AG04450 (cell line): ENCODE measurements at regions not wholly inside any gene's neighbourhood (a gene's known extent, or its start where the extent isn't known, plus 50 kb on each side); places are given as distances from the start of the nearest gene placed in this dataset.

ENCODE experiments used
- CTCF ChIA-PET: fragments of 300-600, 350-600 bp; formaldehyde crosslinking; extraction: SDS; loops from one replicate; lab custom pipeline; 2022; ENCODE audit warnings: antibody characterized with exemption, inconsistent platforms; lab: Charles Lee
- POLR2A ChIA-PET: fragments of 350-600 bp; formaldehyde crosslinking; extraction: SDS; loops from one replicate; lab custom pipeline; 2021; ENCODE audit warnings: antibody characterized with exemption, inconsistent platforms; lab: Yijun Ruan, JAX
- DNase-seq: peaks from one replicate; pipeline ENCODE4 v3.0.0-alpha.2; 2011; ENCODE audit warnings: low read depth, low spot score
- H3K27ac ChIP-seq: one replicate; pipeline ENCODE4 v1.5.1; 2012; ENCODE audit warnings: low read depth, low read length, control low read depth
- H3K27me3 ChIP-seq: one replicate; pipeline ENCODE4 v1.6.0; 2012; ENCODE audit warnings: low read length; ENCODE audit not compliant: control insufficient read depth, insufficient read depth
- H3K4me3 ChIP-seq: 2 replicates; pipeline ENCODE4 v1.5.1; 2011; ENCODE audit warnings: mild to moderate bottlenecking, low read depth, low read length, control low read depth
- H3K9me3 ChIP-seq: 2 replicates; pipeline ENCODE4 v1.5.1; 2012; ENCODE audit warnings: low read length; ENCODE audit not compliant: control insufficient read depth, insufficient read depth
- TF ChIP-seq, protein P1 (sequence below): IDR thresholded peaks from 2 replicates; pipeline ENCODE4 v1.5.1; 2011; ENCODE audit warnings: low read depth, low read length, control low read depth, inconsistent platforms

DNA sequence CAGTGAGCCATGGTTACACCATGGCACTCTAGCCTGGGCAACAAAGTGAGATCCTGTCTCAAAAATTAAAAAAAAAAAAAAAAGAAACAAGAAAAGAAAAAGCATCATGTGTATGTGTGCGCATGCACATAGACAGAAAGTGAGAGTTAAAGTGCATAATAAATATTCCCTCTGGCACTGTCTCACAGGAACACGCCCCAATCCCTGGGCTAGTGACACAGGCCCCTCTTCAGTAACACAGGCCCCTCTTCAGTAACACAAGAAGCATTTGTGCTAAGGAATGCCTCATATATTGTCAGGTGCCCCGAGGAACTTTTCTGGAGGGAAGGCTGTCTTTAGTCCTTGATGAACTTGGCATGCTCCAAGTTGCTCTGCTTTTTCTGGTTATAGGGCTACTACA lies 57.5 kb downstream of the RPL27A start:
- CTCF ChIA-PET: interaction anchor here (0.5 kb wide), 1 partner anchor 17 kb away, joined by 3 read pairs; no protein-coding TSS in a partner anchor
- POLR2A ChIA-PET: interaction anchor here (0.7 kb wide), 1 partner anchor 21 kb away, joined by 4 read pairs; no protein-coding TSS in a partner anchor
- H3K4me3 ChIP-seq: no peak overlapping the region
- H3K27me3 ChIP-seq: no peaks in the 10 kb centered on the region
- no peak overlapping the region for H3K27ac ChIP-seq
- H3K9me3 ChIP-seq: no peaks in the 10 kb centered on the region
- no peak for DNase-seq
- TF ChIP-seq, protein P1, sequence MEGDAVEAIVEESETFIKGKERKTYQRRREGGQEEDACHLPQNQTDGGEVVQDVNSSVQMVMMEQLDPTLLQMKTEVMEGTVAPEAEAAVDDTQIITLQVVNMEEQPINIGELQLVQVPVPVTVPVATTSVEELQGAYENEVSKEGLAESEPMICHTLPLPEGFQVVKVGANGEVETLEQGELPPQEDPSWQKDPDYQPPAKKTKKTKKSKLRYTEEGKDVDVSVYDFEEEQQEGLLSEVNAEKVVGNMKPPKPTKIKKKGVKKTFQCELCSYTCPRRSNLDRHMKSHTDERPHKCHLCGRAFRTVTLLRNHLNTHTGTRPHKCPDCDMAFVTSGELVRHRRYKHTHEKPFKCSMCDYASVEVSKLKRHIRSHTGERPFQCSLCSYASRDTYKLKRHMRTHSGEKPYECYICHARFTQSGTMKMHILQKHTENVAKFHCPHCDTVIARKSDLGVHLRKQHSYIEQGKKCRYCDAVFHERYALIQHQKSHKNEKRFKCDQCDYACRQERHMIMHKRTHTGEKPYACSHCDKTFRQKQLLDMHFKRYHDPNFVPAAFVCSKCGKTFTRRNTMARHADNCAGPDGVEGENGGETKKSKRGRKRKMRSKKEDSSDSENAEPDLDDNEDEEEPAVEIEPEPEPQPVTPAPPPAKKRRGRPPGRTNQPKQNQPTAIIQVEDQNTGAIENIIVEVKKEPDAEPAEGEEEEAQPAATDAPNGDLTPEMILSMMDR: no peak

DNA sequence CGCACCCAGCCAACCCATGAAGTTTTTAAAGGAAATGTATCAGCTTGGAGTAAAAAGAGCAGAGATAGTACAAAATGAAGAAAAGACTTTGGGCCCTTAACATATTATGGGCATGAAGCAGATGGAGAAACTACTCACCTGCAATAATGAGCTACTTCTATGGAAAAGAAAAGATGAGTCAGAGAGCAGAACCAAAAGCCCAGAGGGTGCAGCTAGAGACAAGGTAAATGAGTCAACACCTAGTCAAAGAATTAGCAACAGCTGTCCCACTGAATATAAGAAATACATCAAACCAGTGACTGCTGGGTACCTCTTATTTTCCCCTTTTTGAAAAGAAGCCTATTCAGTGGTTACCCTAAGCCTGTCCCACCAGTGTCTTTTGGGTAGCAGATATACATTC lies 61.8 kb downstream of the RPL27A start:
- Histone ChIP-seq H3K9me3 (no peaks in the 10 kb centered on the region), H3K27me3 (no peaks in the 10 kb centered on the region), H3K27ac (no peak overlapping the region), H3K4me3 (no peak overlapping the region)
- TF ChIP-seq, protein P1: no peak
- ChIA-PET CTCF (no interaction called here), POLR2A (interaction anchor here (0.7 kb wide), 1 partner anchor 166 kb away, joined by 3 read pairs; no protein-coding TSS in a partner anchor)
- no peak for DNase-seq

DNA sequence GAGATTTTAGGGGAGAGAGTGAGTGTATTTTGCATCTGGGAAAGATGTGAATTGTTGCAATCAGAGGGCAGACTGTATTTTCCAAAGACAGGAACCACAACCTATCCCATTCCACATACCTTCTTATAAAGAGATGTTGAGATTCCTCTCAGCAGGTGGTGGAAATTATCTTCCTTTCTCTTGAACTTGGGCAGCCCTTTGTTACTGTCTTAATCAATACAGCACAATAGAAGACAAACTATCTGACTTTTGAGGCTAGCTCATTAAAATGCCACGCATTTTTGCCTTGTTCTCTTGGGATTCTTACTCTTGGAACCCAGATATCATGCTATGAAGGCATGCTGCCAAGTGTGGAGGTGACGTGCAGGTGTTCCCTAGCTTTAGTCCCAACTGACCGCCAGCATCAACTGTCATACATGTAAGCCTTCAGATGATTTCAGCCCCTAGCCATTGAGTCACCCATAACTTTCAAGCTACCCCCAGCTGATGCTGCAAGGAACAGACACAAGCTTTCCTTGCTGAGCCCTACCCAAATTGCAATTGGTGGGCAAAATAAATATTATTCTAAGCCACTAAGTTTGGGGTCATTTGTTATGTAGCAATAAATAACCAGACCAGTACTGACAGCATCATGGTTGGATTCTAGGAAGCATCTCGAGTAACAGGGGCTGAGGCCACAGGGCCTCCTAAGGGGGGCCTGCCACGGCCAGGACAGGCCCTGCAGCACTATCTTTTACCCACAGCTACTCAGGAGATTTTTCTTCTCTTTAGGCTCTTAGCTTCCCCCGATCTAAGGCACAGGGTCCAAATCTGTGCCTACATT lies 63.0 kb downstream of the RPL27A start:
- H3K4me3 ChIP-seq: no peak overlapping the region
- no peaks in the 10 kb centered on the region for H3K9me3 ChIP-seq
- DNase-seq: no peak
- ChIA-PET POLR2A (interaction anchor here (0.8 kb wide), 1 partner anchor 13 kb away, joined by 4 read pairs; no protein-coding TSS in a partner anchor), CTCF (interaction anchor here (0.6 kb wide), 1 partner anchor 647 kb away, joined by 3 read pairs; no protein-coding TSS in a partner anchor)
- no peak overlapping the region for H3K27ac ChIP-seq
- TF ChIP-seq, protein P1: no peak
- no peaks in the 10 kb centered on the region for H3K27me3 ChIP-seq

DNA sequence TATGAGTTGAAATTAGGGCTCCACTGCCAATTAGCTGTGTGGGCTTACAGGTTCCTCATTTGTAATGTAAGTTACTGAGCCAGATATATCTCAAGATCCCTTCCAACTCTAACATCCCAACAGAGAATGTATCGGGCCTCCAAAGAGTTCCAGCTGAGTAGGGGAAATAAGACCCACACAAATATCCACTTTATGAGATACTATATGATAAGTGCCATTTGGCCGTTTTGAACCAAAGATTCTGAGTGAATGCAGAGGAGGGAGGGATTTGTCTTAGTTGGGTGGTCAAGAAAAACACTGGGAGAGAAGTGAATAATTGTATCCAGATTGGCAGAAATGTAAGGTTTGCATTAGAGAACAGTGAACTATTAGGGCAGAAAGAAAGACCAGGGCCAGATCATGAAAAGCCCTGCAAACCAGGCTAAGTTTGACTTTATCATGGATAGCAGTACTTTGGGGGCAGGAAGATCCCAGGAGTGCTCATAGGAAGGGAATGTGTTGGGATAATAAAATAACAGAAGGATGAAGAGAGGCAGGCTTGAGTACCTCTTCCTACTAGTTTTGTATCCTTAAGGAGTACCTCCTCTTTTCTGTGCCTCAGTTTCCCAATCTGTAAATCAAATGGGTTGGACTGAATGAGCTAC lies 63.9 kb downstream of the RPL27A start:
- POLR2A ChIA-PET: no interaction called here
- no peak overlapping the region for H3K4me3 ChIP-seq
- CTCF ChIA-PET: no interaction called here
- no peaks in the 10 kb centered on the region for H3K9me3 ChIP-seq
- no peak overlapping the region for H3K27ac ChIP-seq
- H3K27me3 ChIP-seq: no peaks in the 10 kb centered on the region
- TF ChIP-seq, protein P1: no peak
- no peak for DNase-seq

DNA sequence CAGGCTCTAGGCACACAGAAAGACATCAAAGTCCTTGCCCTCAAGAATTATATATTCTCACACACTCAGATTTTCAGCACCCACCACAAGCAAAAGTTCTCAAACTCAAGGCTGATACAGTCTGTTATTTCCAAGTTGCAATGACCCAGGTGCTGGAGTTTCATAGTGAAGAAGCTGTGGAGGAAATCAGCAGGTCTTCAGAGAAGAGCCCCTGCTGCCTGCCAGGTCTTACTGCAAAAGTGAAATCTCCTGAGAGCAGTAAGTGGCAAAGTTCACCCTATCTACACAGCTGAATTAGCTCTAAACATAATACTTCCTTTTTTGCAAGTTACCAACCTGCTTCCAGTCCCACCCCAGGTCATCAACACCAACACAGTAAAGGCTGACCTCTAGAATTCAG lies 64.6 kb downstream of the RPL27A start:
- TF ChIP-seq, protein P1: no peak

More for the DNA sequence above, 64.6 kb downstream of the RPL27A start:
- no peaks in the 10 kb centered on the region for H3K9me3 ChIP-seq
- no peak for DNase-seq
- no peak overlapping the region for H3K4me3 ChIP-seq
- no peaks in the 10 kb centered on the region for H3K27me3 ChIP-seq
- POLR2A ChIA-PET: no interaction called here
- no peak overlapping the region for H3K27ac ChIP-seq
- CTCF ChIA-PET: no interaction called here
